RKO (cell line): ENCODE measurements at regions not wholly inside any gene's neighbourhood (a gene's known extent, or its start where the extent isn't known, plus 50 kb on each side); places are given as distances from the start of the nearest gene placed in this dataset.
"Not testable (repeated sequence)": the region's sequence is repeated elsewhere in the genome, so short reads cannot be mapped to it uniquely, and the experiment has no call there.

Experiments
- DNase-seq: peaks from one replicate; pipeline ENCODE4 v3.0.0-alpha.2; 2016; ENCODE audit warnings: low spot score

- no peak for DNase-seq
Observed at GRCh38 chr11:97761175-97761574, 1259.6 kb upstream of the CNTN5 start.

- no peak for DNase-seq
Observed at GRCh38 chr11:97764193-97764592, 1256.6 kb upstream of the CNTN5 start.

- no peak for DNase-seq
Observed at GRCh38 chr11:97764605-97765004, 1256.1 kb upstream of the CNTN5 start.

GRCh38 chr11:97770570-97770969, 1250.2 kb upstream of the CNTN5 start:
- no peak for DNase-seq

GRCh38 chr11:97772705-97773104, 1248.0 kb upstream of the CNTN5 start:
- DNase-seq = no peak

GRCh38 chr11:97784388-97784787, 1236.4 kb upstream of the CNTN5 start:
- DNase-seq = not testable (repeated sequence)

GRCh38 chr11:97786961-97787360, 1233.8 kb upstream of the CNTN5 start:
- DNase-seq = no peak

GRCh38 chr11:97794876-97795275, 1225.9 kb upstream of the CNTN5 start:
- no peak for DNase-seq

GRCh38 chr11:97800891-97801290, 1219.9 kb upstream of the CNTN5 start:
- no peak for DNase-seq

GRCh38 chr11:97814325-97814959, 1206.3 kb upstream of the CNTN5 start:
- DNase-seq = no peak

- DNase-seq = no peak
Observed at GRCh38 chr11:97815667-97816066, 1205.1 kb upstream of the CNTN5 start.

- DNase-seq = no peak
Observed at GRCh38 chr11:97832451-97832850, 1188.3 kb upstream of the CNTN5 start.

- no peak for DNase-seq
Observed at GRCh38 chr11:97833412-97833811, 1187.3 kb upstream of the CNTN5 start.

GRCh38 chr11:97844016-97844415, 1176.7 kb upstream of the CNTN5 start:
- no peak for DNase-seq

- no peak for DNase-seq
Observed at GRCh38 chr11:97847730-97848129, 1173.0 kb upstream of the CNTN5 start.

GRCh38 chr11:97850701-97851100, 1170.0 kb upstream of the CNTN5 start:
- DNase-seq = no peak

GRCh38 chr11:97854357-97854756, 1166.4 kb upstream of the CNTN5 start:
- DNase-seq = no peak

GRCh38 chr11:97854877-97855276, 1165.9 kb upstream of the CNTN5 start:
- DNase-seq = no peak

- no peak for DNase-seq
Observed at GRCh38 chr11:97856666-97857065, 1164.1 kb upstream of the CNTN5 start.

GRCh38 chr11:97860237-97860636, 1160.5 kb upstream of the CNTN5 start:
- DNase-seq = no peak

- no peak for DNase-seq
Observed at GRCh38 chr11:97862021-97862420, 1158.7 kb upstream of the CNTN5 start.

GRCh38 chr11:97865424-97866012, 1155.2 kb upstream of the CNTN5 start:
- DNase-seq = no peak

- no peak for DNase-seq
Observed at GRCh38 chr11:97871816-97872215, 1148.9 kb upstream of the CNTN5 start.

- no peak for DNase-seq
Observed at GRCh38 chr11:97880209-97880608, 1140.5 kb upstream of the CNTN5 start.
